ENCODE measurements at regions not wholly inside any gene's neighbourhood (a gene's known extent, or its start where the extent isn't known, plus 50 kb on each side); places are given as distances from the start of the nearest gene placed in this dataset.

GRCh38 chr3:30496066-30496966 lies 110.1 kb upstream of the TGFBR2 start:
- TF ChIP-seq CTCF (optimal IDR thresholded peaks at IDR 0.05 in 1 of 3, IDR thresholded peaks at IDR 0.05 in 1 of 3, conservative IDR thresholded peaks at IDR 0.05 in 1 of 3; ENCODE audit: extremely low read depth in 1 of 3, insufficient read depth in 2 of 3, low read length in 3 of 3): no peak
- TF ChIP-seq EZH2 (IDR thresholded peaks at IDR 0.05; ENCODE audit: low read length): no peak
